Keratinocyte (primary cell): ENCODE measurements at regions not wholly inside any gene's neighbourhood (a gene's known extent, or its start where the extent isn't known, plus 50 kb on each side); places are given as distances from the start of the nearest gene placed in this dataset.

Experiments
- DNase-seq: peaks from one replicate; pipeline ENCODE4 v3.0.0-alpha.2; 2011; ENCODE audit warnings: low read depth, missing footprints, low spot score
- FAIRE-seq: peaks from 2 replicates; lab custom pipeline; 2011; peaks lifted over from hg19 to GRCh38; lab: Jason Lieb, UNC
- H2AFZ ChIP-seq: 2 replicates; pipeline ENCODE4 v1.6.0; 2012; ENCODE audit warnings: low read length, control low read depth, inconsistent platforms; ENCODE audit not compliant: control insufficient read depth
- H3K27ac ChIP-seq: 2 replicates; pipeline ENCODE4 v1.5.1; 2011; ENCODE audit warnings: low read length; ENCODE audit not compliant: control insufficient read depth, insufficient read depth
- H3K27me3 ChIP-seq: 3 replicates; pipeline ENCODE4 v1.6.0; 2011; ENCODE audit warnings: low read length; ENCODE audit not compliant: control insufficient read depth, insufficient read depth; ENCODE audit errors: extremely low read depth
- H3K36me3 ChIP-seq, 2 experiments: 2 replicates in 1 of 2; 3 replicates in 1 of 2; pipeline ENCODE4 v1.5.1; 2011; ENCODE audit warnings: low read length in 2 of 2, mild to moderate bottlenecking in 1 of 2; ENCODE audit not compliant: control insufficient read depth in 2 of 2, insufficient read depth in 2 of 2; ENCODE audit errors: extremely low read depth in 1 of 2
- H3K4me1 ChIP-seq: 3 replicates; pipeline ENCODE4 v1.5.1; 2011; ENCODE audit warnings: low read length; ENCODE audit not compliant: control insufficient read depth, insufficient read depth; ENCODE audit errors: extremely low read depth
- H3K4me2 ChIP-seq: 3 replicates; pipeline ENCODE4 v1.6.0; 2011; ENCODE audit warnings: low read depth, low read length; ENCODE audit not compliant: control insufficient read depth, insufficient read depth; ENCODE audit errors: extremely low read depth
- H3K4me3 ChIP-seq, 3 experiments: fragments of 200-600 bp in 1 of 3; sonication (generic) in 1 of 3; 2 replicates in 2 of 3; 3 replicates in 1 of 3; pipeline ENCODE4 v1.5.1; 2011 to 2016; ENCODE audit warnings: low read length in 3 of 3, mild to moderate bottlenecking in 3 of 3, control low read depth in 2 of 3, inconsistent platforms in 1 of 3, low read depth in 1 of 3, mixed read lengths in 1 of 3, mixed run types in 1 of 3, moderate library complexity in 1 of 3; ENCODE audit not compliant: control insufficient read depth in 2 of 3, insufficient read depth in 2 of 3; ENCODE audit errors: extremely low read depth in 1 of 3
- H3K79me2 ChIP-seq: 2 replicates; pipeline ENCODE4 v1.6.0; 2012; ENCODE audit warnings: low read length; ENCODE audit not compliant: control insufficient read depth, insufficient read depth
- H3K9ac ChIP-seq: 3 replicates; pipeline ENCODE4 v1.6.0; 2011; ENCODE audit warnings: low read length; ENCODE audit not compliant: control insufficient read depth, insufficient read depth; ENCODE audit errors: extremely low read depth
- H3K9me1 ChIP-seq: 3 replicates; pipeline ENCODE4 v1.6.0; 2011; ENCODE audit warnings: low read length; ENCODE audit not compliant: control insufficient read depth, insufficient read depth; ENCODE audit errors: extremely low read depth
- H3K9me3 ChIP-seq: 2 replicates; pipeline ENCODE4 v1.5.1; 2012; ENCODE audit warnings: low read depth, low read length; ENCODE audit not compliant: control insufficient read depth
- H4K20me1 ChIP-seq: 3 replicates; pipeline ENCODE4 v1.6.0; 2011; ENCODE audit warnings: low read length; ENCODE audit not compliant: control insufficient read depth, insufficient read depth; ENCODE audit errors: extremely low read depth
- EZH2 ChIP-seq: IDR thresholded peaks from one replicate; pipeline ENCODE4 v1.6.1; 2012; ENCODE audit warnings: inconsistent platforms, mild to moderate bottlenecking, low read length, moderate library complexity
- dilution Hi-C: fragments of 300-500 bp; cut with MboI; formaldehyde crosslinking; loops from one replicate; pipeline ENCODE4 v1.7.0; 2020; ENCODE audit warnings: low sequenced_read_pairs; ENCODE audit not compliant: extremely low pct_ligation_motif_present
- TF ChIP-seq, protein P1 (sequence below), 3 experiments: IDR thresholded peaks in 1 of 3; conservative IDR thresholded peaks in 1 of 3; optimal IDR thresholded peaks in 1 of 3; 2 replicates in 2 of 3; 3 replicates in 1 of 3; pipeline versions ENCODE3 to v1.5.1; 2011; ENCODE audit warnings: low read length in 3 of 3, mild to moderate bottlenecking in 3 of 3, moderate library complexity in 2 of 3, control low read depth in 1 of 3, inconsistent platforms in 1 of 3; ENCODE audit not compliant: insufficient read depth in 2 of 3; ENCODE audit errors: extremely low read depth in 1 of 3

DNA sequence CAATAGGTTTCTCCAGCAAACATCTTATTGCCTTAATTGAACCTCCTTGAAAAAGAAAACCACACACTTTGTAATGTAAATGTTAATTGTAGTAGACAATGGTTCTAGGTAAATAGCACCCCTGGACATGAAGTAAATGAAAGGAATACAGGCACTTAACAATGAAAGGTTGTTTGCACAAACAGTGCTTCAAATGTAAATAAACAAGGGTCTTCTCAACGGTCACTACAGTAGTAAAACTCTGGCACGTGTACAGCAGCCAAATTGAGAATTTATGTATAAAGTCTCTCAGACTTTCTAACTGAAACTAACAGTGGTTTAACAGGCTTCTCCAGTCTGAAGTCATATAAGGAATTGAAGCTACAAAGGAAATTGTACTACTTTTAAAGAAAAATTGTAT lies 218.3 kb downstream of the MEF2C start:
- H4K20me1 ChIP-seq: no peaks in the 10 kb centered on the region
- H3K79me2 ChIP-seq: no peaks in the 10 kb centered on the region
- H3K27me3 ChIP-seq: peaks cover 82% of the 10 kb centered on the region
- no peak overlapping the region for H2AFZ ChIP-seq
- no peak overlapping the region for H3K4me3 ChIP-seq
- no peaks in the 10 kb centered on the region for H3K9me1 ChIP-seq
- no peaks in the 10 kb centered on the region for H3K9me3 ChIP-seq
- H3K4me2 ChIP-seq: no peak overlapping the region
- no peak for FAIRE-seq
- dilution Hi-C loops: no loop called here
- no peaks in the 10 kb centered on the region for H3K36me3 ChIP-seq
- H3K4me1 ChIP-seq: no peaks in the 10 kb centered on the region
- H3K9ac ChIP-seq: no peak overlapping the region
- TF ChIP-seq, protein P1, sequence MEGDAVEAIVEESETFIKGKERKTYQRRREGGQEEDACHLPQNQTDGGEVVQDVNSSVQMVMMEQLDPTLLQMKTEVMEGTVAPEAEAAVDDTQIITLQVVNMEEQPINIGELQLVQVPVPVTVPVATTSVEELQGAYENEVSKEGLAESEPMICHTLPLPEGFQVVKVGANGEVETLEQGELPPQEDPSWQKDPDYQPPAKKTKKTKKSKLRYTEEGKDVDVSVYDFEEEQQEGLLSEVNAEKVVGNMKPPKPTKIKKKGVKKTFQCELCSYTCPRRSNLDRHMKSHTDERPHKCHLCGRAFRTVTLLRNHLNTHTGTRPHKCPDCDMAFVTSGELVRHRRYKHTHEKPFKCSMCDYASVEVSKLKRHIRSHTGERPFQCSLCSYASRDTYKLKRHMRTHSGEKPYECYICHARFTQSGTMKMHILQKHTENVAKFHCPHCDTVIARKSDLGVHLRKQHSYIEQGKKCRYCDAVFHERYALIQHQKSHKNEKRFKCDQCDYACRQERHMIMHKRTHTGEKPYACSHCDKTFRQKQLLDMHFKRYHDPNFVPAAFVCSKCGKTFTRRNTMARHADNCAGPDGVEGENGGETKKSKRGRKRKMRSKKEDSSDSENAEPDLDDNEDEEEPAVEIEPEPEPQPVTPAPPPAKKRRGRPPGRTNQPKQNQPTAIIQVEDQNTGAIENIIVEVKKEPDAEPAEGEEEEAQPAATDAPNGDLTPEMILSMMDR (optimal IDR thresholded peaks at IDR 0.05 in 1 of 3, IDR thresholded peaks at IDR 0.05 in 1 of 3, conservative IDR thresholded peaks at IDR 0.05 in 1 of 3; ENCODE audit: extremely low read depth in 1 of 3, insufficient read depth in 2 of 3, low read length in 3 of 3): no peak
- no peak for TF ChIP-seq EZH2
- no peak overlapping the region for H3K27ac ChIP-seq
- no peak for DNase-seq

GRCh38 chr5:88663793-88664216 lies 219.2 kb downstream of the MEF2C start:
- Histone ChIP-seq H3K27me3 (peaks cover 82% of the 10 kb centered on the region), H4K20me1 (no peaks in the 10 kb centered on the region), H3K4me2 (no peak overlapping the region), H3K79me2 (no peaks in the 10 kb centered on the region), H3K36me3 (no peaks in the 10 kb centered on the region), H3K9me3 (no peaks in the 10 kb centered on the region), H3K4me3 (no peak overlapping the region), H3K27ac (no peak overlapping the region), H3K9ac (no peak overlapping the region), H2AFZ (no peak overlapping the region), H3K4me1 (no peaks in the 10 kb centered on the region), H3K9me1 (no peaks in the 10 kb centered on the region)
- DNase-seq: no peak
- FAIRE-seq: no peak
- TF ChIP-seq EZH2: peak; percentile 19
- TF ChIP-seq, protein P1 (optimal IDR thresholded peaks at IDR 0.05 in 1 of 3, IDR thresholded peaks at IDR 0.05 in 1 of 3, conservative IDR thresholded peaks at IDR 0.05 in 1 of 3; ENCODE audit: extremely low read depth in 1 of 3, insufficient read depth in 2 of 3, low read length in 3 of 3): no peak
- dilution Hi-C loops: no loop called here
